ENCODE measurements at regions not wholly inside any gene's neighbourhood (a gene's known extent, or its start where the extent isn't known, plus 50 kb on each side); places are given as distances from the start of the nearest gene placed in this dataset.
"Not testable (repeated sequence)": the region's sequence is repeated elsewhere in the genome, so short reads cannot be mapped to it uniquely, and the experiment has no call there.

DNA sequence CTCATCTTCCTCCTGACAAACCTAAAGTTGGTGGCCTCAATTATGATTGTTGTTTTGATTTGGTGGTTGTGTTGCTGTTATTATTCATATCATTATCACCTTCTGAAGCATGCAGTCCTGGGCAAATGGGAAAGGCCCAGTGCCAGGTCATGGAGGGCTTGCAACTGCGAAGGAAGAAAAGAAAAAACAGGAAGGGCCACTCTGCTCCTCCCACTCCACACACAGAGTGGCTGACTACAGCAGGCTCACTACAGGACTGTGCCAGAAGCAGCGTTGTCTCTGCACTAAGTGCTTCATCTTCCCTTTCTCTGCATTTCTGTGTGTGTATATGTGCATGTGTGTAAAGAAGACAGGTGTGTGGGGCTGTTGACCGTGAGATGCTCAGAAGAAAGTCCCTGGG is 231.9 kb downstream of the ANKRD30B start:
- DNase-seq = no peak
- intact Hi-C loops (cut with DNase I) = no loop called here

DNA sequence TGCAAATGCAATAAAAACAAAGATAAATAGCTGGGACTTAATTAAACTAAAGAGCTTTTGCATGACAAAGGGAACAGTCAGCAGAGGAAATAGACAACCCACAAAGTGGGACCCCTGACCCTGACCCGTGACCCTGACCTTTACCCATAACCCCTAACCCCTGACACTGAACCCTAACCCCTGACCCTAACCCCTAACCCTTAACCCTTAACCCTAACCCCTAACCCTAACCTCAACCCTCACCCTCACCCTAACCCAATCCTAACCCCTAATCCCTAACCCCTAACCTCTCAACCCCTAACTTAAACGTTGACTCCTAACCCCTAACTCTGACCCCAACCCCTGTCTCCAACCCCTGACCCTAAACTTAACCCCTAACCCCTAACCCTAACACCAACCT is 236.6 kb downstream of the ANKRD30B start:
- intact Hi-C loops (cut with DNase I); DNase-seq: not testable (repeated sequence)

DNA sequence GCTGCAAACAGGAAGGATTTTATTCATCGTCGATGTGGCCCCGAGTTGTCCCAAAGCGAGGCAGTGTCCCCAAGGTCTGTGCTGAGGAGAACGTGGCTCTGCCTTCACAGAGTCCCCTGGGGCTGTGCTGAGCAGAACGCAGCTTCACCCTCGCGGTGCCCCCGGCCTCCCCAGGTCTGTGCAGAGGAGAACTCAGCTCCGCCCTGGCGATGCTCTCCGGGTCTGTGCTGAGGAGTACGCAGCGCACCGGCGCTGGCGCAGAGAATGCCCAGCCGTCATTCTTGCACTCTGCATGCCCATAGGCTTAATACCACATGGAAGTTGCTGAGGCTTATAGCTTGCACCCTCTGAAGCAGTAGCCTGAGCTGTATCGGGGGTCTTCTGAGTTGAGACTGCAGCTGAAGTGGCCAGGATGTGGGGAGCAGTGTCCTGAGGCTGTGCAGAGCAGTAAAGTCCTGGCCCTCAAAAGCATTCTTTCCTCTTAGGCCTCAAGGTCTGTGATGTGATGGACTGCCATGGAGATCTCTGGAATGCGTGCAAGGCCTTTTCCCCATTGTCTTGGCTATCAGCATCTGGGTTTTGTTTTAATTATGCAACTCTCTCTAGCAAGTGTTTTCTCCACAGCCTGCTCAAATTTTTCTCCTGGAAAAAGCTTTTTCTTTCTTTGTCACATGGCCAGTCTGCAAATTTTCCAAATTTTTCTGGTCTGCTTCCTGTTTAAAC is 237.5 kb downstream of the ANKRD30B start:
- DNase-seq; intact Hi-C loops (cut with DNase I): not testable (repeated sequence)

DNA sequence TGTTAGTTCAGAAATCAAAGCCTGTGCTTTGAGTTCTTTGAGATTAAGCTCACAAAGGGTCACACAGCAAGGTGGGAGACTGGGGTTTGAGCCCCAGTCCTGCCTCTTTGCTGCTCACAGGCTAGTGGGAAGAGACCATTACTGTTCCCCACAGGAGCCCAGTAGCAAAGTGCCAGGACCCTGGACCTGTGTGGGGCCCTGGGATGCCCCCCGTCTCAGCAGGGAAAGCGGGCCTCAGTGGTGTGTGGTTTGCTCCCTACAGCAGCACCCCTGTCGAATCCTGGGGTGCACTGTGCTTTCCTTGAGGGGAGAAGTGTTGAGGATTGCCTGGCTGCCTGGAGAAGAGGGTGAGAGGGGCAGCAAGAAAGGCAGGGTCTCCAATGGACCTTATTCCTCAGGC is 239.4 kb downstream of the ANKRD30B start:
- DNase-seq = peak in 1 of 10 donors; percentile 67
- intact Hi-C loops (cut with DNase I) = not testable (repeated sequence)

DNA sequence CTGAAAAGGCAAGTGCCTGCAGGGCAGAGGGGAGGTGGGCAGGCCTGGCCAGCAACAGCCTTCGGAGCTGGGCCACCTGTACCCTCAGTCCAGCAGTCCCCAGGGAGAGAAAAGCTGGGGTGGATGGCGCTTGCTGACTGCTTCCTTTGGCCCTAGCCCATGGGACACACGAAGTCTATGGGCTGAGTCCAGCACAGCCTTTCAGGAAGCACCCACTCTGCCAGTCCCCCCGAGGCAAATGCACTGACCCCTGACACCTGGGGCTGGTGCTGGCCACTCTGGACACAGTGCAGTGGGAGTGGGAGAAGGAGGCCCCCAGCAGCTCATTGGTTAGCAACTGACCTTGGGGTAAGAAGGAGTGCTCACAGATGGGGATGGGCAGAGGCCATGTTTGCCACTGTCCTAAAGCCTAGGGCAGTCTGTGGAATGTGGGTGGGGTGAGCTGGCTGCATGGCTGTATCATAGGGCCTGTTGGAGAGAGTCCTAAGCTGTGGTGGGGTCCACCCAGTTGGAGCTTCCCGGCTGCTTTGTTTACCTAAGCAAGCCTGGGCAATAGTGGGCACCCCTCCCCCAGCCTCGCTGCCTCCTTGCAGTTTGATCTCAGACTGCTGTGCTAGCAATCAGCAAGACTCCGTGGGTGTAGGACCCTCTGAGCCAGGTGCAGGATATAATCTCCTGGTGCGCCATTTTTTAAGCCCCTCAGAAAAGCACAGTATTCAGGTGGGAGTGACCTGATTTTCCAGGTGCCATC is 240.2 kb downstream of the ANKRD30B start:
- intact Hi-C loops (cut with DNase I); DNase-seq: not testable (repeated sequence)

DNA sequence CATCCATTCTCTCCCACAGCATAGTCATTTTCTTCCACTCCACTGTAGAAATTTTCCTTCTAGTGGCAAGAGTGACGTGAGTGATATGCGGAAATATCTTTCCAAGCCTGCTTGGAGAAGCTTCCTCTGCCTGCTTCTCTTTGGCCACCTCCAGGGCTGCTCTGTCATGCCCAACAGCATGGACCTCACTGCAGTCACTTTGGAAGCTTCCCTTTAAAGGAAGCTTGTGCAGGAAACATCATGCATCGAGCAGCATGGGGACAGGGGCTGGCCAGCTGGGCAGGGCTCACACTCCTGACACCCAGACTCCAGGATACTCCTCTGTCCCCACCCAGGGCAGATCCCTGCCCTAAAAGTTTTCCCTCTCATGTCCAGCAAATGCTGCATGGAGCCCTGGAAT is 241.6 kb downstream of the ANKRD30B start:
- intact Hi-C loops (cut with DNase I); DNase-seq: not testable (repeated sequence)

GRCh38 chr18:14991934-14992445 is 244.0 kb downstream of the ANKRD30B start:
- DNase-seq; intact Hi-C loops (cut with DNase I): not testable (repeated sequence)

GRCh38 chr18:14992758-14993157 is 244.8 kb downstream of the ANKRD30B start:
- intact Hi-C loops (cut with DNase I); DNase-seq: not testable (repeated sequence)

DNA sequence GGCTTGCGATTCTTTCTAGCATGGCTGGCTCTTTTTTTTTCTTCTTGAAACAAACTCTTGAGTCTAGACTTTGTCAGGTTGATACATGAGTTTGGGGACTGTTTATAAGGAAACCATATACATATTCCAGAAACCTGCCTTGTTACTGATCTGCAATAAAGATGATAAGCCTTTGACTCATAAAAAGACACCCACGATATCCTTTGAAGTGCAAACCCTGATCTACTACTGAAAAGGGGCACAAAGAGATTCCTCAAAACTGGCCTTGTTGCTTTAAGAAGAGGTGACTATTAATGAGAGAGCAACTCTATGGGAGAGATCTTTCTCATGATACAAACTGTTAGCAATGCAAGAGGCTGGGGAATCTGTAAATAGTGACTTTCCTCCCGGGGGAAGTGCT is 247.1 kb downstream of the ANKRD30B start:
- DNase-seq; intact Hi-C loops (cut with DNase I): not testable (repeated sequence)

DNA sequence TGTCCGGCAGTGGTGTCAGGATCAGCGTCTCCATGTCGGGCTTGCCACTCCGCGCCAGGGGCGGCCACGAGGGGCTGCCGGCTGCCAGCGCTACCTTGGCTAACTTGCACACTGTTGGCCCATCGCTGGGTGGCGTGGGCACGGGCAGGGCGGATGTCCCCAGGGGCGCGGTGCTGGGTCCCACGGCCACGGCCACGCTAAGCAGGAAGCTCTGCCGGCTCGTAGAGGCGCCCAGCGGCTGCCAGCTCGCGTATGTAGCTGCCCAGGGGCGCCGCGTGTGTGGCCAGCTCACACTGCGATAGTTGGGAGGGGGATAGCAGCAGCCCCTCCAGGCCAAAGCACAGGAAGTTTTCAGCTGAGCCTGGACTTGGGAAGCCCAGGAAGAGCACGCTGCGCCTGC is 249.4 kb downstream of the ANKRD30B start:
- intact Hi-C loops (cut with DNase I) = no loop called here
- DNase-seq = peak in 2 of 10 donors; percentile 65 to 78

GRCh38 chr18:14997899-14998298 is 249.9 kb downstream of the ANKRD30B start:
- peak in 1 of 10 donors; percentile 84 for DNase-seq
- intact Hi-C loops (cut with DNase I) = not testable (repeated sequence)

DNA sequence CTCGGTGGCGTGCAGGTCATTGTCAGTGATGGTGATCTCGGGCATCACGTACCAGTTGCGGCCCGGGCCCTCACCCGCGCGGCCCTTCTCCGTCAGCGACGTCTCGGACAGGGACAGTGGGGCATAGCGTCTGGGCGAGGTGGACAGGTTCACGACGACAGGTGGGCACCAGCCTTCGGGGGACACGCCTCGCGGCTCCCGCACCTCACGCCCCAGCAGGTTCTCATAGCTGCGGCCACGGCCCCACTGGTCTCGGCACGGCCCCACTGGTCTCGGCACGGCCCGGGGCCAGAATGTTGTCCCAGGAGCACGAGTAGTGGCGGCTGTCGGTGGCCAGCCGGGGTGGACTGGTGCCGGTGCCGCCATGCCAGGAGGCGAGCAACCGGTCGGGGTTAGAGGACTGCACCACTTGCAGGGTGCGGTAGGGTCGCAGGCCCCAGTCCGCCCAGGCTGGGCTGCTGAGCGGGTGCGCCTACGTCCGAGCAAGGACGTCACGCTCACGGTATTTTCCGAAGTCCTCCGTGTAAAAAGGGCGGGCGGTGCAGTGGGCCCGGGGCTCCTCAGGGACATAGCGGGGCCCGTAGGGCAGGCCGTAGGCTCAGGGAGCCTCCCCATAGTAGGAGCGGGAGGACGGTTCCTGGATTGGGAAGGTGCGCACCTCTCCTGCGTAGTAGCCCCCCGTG is 250.5 kb downstream of the ANKRD30B start:
- peak in 1 of 10 donors; percentile 84 for DNase-seq
- intact Hi-C loops (cut with DNase I) = not testable (repeated sequence)

DNA sequence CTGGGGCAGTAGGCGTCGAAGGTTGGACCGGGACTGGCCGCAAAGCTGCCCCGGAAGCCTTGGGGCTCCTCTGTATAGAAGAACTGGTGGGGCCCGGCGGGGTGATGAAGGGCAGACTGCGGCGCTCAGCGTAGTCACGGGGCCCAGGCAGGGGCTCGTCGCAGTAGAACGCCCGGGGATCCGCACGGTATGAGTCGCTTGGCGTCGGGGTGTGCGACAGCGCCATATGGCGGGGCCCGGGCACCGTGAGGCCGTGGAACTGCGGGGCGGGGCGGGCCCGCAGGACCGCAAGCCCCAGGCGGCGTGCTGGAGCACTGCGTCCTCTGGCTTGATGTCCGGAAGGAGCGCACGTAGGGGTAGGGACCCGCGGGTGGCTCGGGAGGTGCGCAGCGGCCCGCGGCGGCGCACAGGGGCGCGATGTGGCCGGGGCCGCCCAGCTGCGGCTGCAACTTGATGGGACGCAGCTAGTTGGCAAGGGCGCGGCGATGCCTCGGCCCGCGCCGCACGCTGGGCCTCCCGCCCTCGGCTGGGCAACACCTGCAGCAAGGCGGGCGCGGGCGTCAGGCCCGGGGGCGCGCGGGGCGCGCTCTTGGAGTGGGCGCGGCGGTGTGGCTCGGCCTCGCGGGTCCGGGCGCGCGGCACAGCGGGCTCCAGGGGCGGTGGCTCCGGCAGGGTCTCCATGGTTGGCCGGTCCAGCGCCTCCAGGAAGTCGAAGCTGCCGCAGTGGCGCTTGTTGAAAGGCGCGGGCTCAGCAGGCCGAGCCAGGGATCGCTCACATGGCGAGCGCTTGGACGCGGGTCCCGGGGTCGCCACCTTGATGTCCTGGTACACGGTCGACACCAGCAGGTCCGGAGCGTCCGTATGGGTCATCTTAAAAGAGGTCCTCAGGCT is 251.4 kb downstream of the ANKRD30B start:
- intact Hi-C loops (cut with DNase I) = no loop called here

GRCh38 chr18:15000119-15001037 is 252.4 kb downstream of the ANKRD30B start:
- DNase-seq = peak in 1 of 10 donors; percentile 47
- intact Hi-C loops (cut with DNase I) = not testable (repeated sequence)

More for the DNA sequence above, 251.4 kb downstream of the ANKRD30B start:
- peak in 1 of 10 donors; percentile 84 for DNase-seq

DNA sequence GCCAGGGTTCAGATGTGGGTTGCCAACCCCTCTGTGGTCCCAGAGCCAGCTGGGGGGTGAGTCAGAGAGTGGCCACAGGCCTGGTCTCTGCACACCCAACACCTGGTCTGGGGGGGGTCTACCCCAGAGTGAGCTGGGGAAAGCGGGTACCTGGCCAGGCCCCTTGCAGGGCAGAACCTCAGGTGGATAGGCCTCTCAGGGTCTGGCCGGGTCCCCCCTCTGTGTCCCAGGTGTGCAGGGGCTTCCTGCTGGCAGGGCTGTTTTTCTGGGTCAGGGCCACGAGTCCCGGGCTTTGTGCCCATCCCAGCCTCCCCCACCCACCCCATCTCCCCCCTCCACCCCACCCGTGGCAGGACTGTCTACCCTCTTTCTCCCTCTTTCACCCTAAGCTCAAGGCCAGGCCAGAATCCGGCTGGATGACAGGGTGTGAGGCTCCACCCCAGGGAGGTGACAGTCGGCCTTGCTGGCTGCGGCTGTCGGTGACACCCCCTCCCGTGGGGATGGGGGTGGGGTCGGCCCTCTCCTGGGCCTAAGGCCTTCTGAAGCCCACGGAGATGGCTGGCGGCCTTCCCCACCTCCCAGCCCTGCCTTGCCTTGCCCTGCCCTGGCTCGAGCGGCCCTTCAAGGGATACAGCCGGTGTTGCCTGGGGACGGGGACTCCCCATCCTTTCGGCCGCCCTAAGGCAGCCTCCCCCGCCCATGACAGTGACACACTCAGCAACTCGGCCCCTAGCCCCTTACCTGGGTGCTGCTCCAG is 253.2 kb downstream of the ANKRD30B start:
- peak in 1 of 10 donors; percentile 78 for DNase-seq
- intact Hi-C loops (cut with DNase I) = not testable (repeated sequence)

GRCh38 chr18:15001795-15002107 is 253.8 kb downstream of the ANKRD30B start:
- intact Hi-C loops (cut with DNase I); DNase-seq: not testable (repeated sequence)

GRCh38 chr18:15002765-15003164 is 254.8 kb downstream of the ANKRD30B start:
- peak in 1 of 10 donors; percentile 76 for DNase-seq
- intact Hi-C loops (cut with DNase I) = not testable (repeated sequence)

- peak in 1 of 10 donors; percentile 67 for DNase-seq
- intact Hi-C loops (cut with DNase I) = not testable (repeated sequence)
Observed at GRCh38 chr18:15003231-15003630, 255.3 kb downstream of the ANKRD30B start.

Measured in posterior cingulate gyrus (tissue), 11 donors.